ENCODE measurements at regions not wholly inside any gene's neighbourhood (a gene's known extent, or its start where the extent isn't known, plus 50 kb on each side); places are given as distances from the start of the nearest gene placed in this dataset.
"Not testable (repeated sequence)": the region's sequence is repeated elsewhere in the genome, so short reads cannot be mapped to it uniquely, and the experiment has no call there.

GRCh38 chr11:21753244-21753767 lies 439.6 kb upstream of the ANO5 start:
- not testable (repeated sequence) for TF ChIP-seq POLR2A (IDR thresholded peaks at IDR 0.05; ENCODE audit: low read depth, low read length); CTCF (IDR thresholded peaks at IDR 0.05; ENCODE audit: extremely low read depth in 1 of 2, insufficient read depth in 1 of 2, low read depth in 1 of 2, low read length in 2 of 2)

Measured in endothelial cell of umbilical vein (primary cell).